SK-N-SH treated with all-trans-retinoic acid at 6 μM for 48 hours (cell line): ENCODE measurements at regions not wholly inside any gene's neighbourhood (a gene's known extent, or its start where the extent isn't known, plus 50 kb on each side); places are given as distances from the start of the nearest gene placed in this dataset.

ENCODE experiments used
- ATAC-seq: fragments of 200-7000 bp; cut with Tn5 transposase; 3 replicates; pipeline ENCODE4 v1.9.1; 2020; ENCODE audit warnings: mild to moderate bottlenecking, moderate library complexity
- ARNTL ChIP-seq: fragments of 450-650 bp; formaldehyde crosslinking; IDR thresholded peaks from 2 replicates; pipeline ENCODE4 v1.5.0; 2020; ENCODE audit warnings: low read depth, mild to moderate bottlenecking, moderate library complexity, borderline replicate concordance
- BACH2 ChIP-seq: fragments of 250-450 bp; sonication (Bioruptor Pico); IDR thresholded peaks from 2 replicates; pipeline ENCODE4 v1.9.0; 2021; ENCODE audit warnings: mild to moderate bottlenecking, borderline replicate concordance
- CREB5 ChIP-seq: fragments of 250-450 bp; sonication (Bioruptor Pico); IDR thresholded peaks from 2 replicates; pipeline ENCODE4 v1.5.1; 2020; ENCODE audit warnings: low read depth, mild to moderate bottlenecking, moderate library complexity
- CSDC2 ChIP-seq: fragments of 250-450 bp; sonication (Bioruptor Pico); IDR thresholded peaks from 2 replicates; pipeline ENCODE4 v1.5.0; 2020; ENCODE audit warnings: mild to moderate bottlenecking, moderate library complexity
- CSRNP3 ChIP-seq: fragments of 250-450 bp; sonication (Bioruptor Pico); IDR thresholded peaks from 2 replicates; pipeline ENCODE4 v1.5.1; 2021; ENCODE audit warnings: mild to moderate bottlenecking, moderate library complexity
- ESRRG ChIP-seq: fragments of 250-450 bp; sonication (Bioruptor Pico); IDR thresholded peaks from 2 replicates; pipeline ENCODE4 v1.6.1; 2021; ENCODE audit warnings: mild to moderate bottlenecking
- GLIS3 ChIP-seq: fragments of 250-450 bp; sonication (Bioruptor Pico); IDR thresholded peaks from 2 replicates; pipeline ENCODE4 v1.5.0; 2020; ENCODE audit warnings: mild to moderate bottlenecking, moderate library complexity
- ISL1 ChIP-seq: fragments of 250-450 bp; sonication (Bioruptor Pico); IDR thresholded peaks from 2 replicates; pipeline ENCODE4 v2.1.2; 2022; ENCODE audit warnings: mild to moderate bottlenecking, moderate library complexity
- OSR1 ChIP-seq: fragments of 250-450 bp; sonication (Bioruptor Pico); IDR thresholded peaks from 2 replicates; pipeline ENCODE4 v1.8.0; 2022; ENCODE audit warnings: moderate library complexity, mild to moderate bottlenecking, inconsistent platforms
- PATZ1 ChIP-seq: fragments of 250-450 bp; sonication (Bioruptor Pico); IDR thresholded peaks from 2 replicates; pipeline ENCODE4 v1.8.0; 2020; ENCODE audit warnings: mild to moderate bottlenecking, moderate library complexity, borderline replicate concordance
- POU6F1 ChIP-seq: fragments of 250-450 bp; sonication (Bioruptor Pico); IDR thresholded peaks from 2 replicates; pipeline ENCODE4 v1.8.0; 2021; ENCODE audit warnings: low read depth, mild to moderate bottlenecking, moderate library complexity, borderline replicate concordance
- PPARA ChIP-seq: fragments of 250-450 bp; sonication (Bioruptor Pico); IDR thresholded peaks from 2 replicates; pipeline ENCODE4 v1.5.0; 2020; ENCODE audit warnings: mild to moderate bottlenecking, borderline replicate concordance
- RARB ChIP-seq: fragments of 250-450 bp; sonication (Bioruptor Pico); IDR thresholded peaks from 2 replicates; pipeline ENCODE4 v1.8.0; 2021; ENCODE audit warnings: mild to moderate bottlenecking, moderate library complexity
- SNAI2 ChIP-seq: fragments of 250-450 bp; sonication (Bioruptor Pico); IDR thresholded peaks from 2 replicates; pipeline ENCODE4 v1.5.0; 2020; ENCODE audit warnings: mild to moderate bottlenecking, moderate library complexity
- TCF4 ChIP-seq: fragments of 250-450 bp; sonication (Bioruptor Pico); IDR thresholded peaks from 2 replicates; pipeline ENCODE4 v1.8.0; 2021; ENCODE audit warnings: mild to moderate bottlenecking, moderate library complexity, borderline replicate concordance
- TOX ChIP-seq: fragments of 250-450 bp; sonication (Bioruptor Pico); IDR thresholded peaks from 2 replicates; pipeline ENCODE4 v1.8.0; 2021; ENCODE audit warnings: mild to moderate bottlenecking, moderate library complexity, borderline replicate concordance
- TSHZ2 ChIP-seq: fragments of 250-450 bp; sonication (Bioruptor Pico); IDR thresholded peaks from 2 replicates; pipeline ENCODE4 v1.5.0; 2020; ENCODE audit warnings: mild to moderate bottlenecking, moderate library complexity
- ZC3H10 ChIP-seq: fragments of 250-450 bp; sonication (Bioruptor Pico); IDR thresholded peaks from 2 replicates; pipeline ENCODE4 v1.5.1; 2021; ENCODE audit warnings: mild to moderate bottlenecking, moderate library complexity
- ZFP3 ChIP-seq: fragments of 250-450 bp; sonication (Bioruptor Pico); IDR thresholded peaks from 2 replicates; pipeline ENCODE4 v1.5.0; 2020; ENCODE audit warnings: mild to moderate bottlenecking, moderate library complexity
- ZFP30 ChIP-seq: fragments of 450-650 bp; formaldehyde crosslinking; IDR thresholded peaks from 2 replicates; pipeline ENCODE4 v1.5.0; 2022; ENCODE audit warnings: mild to moderate bottlenecking, moderate library complexity
- ZNF565 ChIP-seq: fragments of 450-650 bp; formaldehyde crosslinking; conservative IDR thresholded peaks from 2 replicates; pipeline ENCODE4 v1.5.0; 2020; ENCODE audit warnings: low read depth, mild to moderate bottlenecking, moderate library complexity
- ZNF70 ChIP-seq: fragments of 450-650 bp; formaldehyde crosslinking; IDR thresholded peaks from 2 replicates; pipeline ENCODE4 v1.5.0; 2020; ENCODE audit warnings: mild to moderate bottlenecking, moderate library complexity
- ZNF8 ChIP-seq: fragments of 450-650 bp; formaldehyde crosslinking; IDR thresholded peaks from 2 replicates; pipeline ENCODE4 v1.5.0; 2020; ENCODE audit warnings: mild to moderate bottlenecking, moderate library complexity

- TF ChIP-seq ZNF8 (CRISPR knock-in tag): no peak
- no peak for TF ChIP-seq PATZ1 (CRISPR knock-in tag)
- TF ChIP-seq ARNTL (CRISPR knock-in tag): no peak
- no peak for TF ChIP-seq PPARA
- no peak for TF ChIP-seq BACH2 (CRISPR knock-in tag)
- TF ChIP-seq ISL1 (CRISPR knock-in tag): no peak
- no peak for TF ChIP-seq CREB5 (CRISPR knock-in tag)
- TF ChIP-seq CSRNP3 (CRISPR knock-in tag): no peak
- no peak for TF ChIP-seq SNAI2
- no peak for TF ChIP-seq ZFP3 (CRISPR knock-in tag)
- TF ChIP-seq OSR1 (CRISPR knock-in tag): no peak
- no peak for TF ChIP-seq CSDC2 (CRISPR knock-in tag)
- no peak for TF ChIP-seq ESRRG (CRISPR knock-in tag)
- no peak for TF ChIP-seq ZC3H10 (CRISPR knock-in tag)
- TF ChIP-seq ZNF70 (CRISPR knock-in tag): no peak
- no peak for TF ChIP-seq GLIS3 (CRISPR knock-in tag)
- TF ChIP-seq ZNF565: no peak
- no peak for TF ChIP-seq TOX
- no peak for TF ChIP-seq RARB (CRISPR knock-in tag)
- TF ChIP-seq POU6F1 (CRISPR knock-in tag): no peak
- ATAC-seq: no peak
Observed at GRCh38 chr6:169868458-169868857, 117.0 kb downstream of the ERMARD start.

- no peak for ATAC-seq
- TF ChIP-seq ESRRG (CRISPR knock-in tag) (no peak), GLIS3 (CRISPR knock-in tag) (no peak), TSHZ2 (no peak), ZFP30 (no peak), ISL1 (CRISPR knock-in tag) (no peak), ZNF70 (CRISPR knock-in tag) (no peak), TCF4 (CRISPR knock-in tag) (no peak), RARB (CRISPR knock-in tag) (no peak), ARNTL (CRISPR knock-in tag) (no peak), ZNF565 (no peak), PATZ1 (CRISPR knock-in tag) (no peak), CSDC2 (CRISPR knock-in tag) (no peak), SNAI2 (no peak), CREB5 (CRISPR knock-in tag) (no peak), OSR1 (CRISPR knock-in tag) (no peak)
Observed at GRCh38 chr6:169867751-169868191, 116.3 kb downstream of the ERMARD start.
